Neural cell (in vitro differentiated cells): ENCODE measurements at regions not wholly inside any gene's neighbourhood (a gene's known extent, or its start where the extent isn't known, plus 50 kb on each side); places are given as distances from the start of the nearest gene placed in this dataset.

Experiments
- H2AFZ ChIP-seq: fragments of 200-600, 300-800 bp; sonication (generic), shearing (Covaris generic); 2 replicates; pipeline ENCODE4 v1.6.0; 2014; ENCODE audit warnings: low read depth, mild to moderate bottlenecking, antibody characterized with exemption, low read length, moderate library complexity
- H3F3A ChIP-seq: fragments of 200-600 bp; shearing (Covaris generic); 2 replicates; pipeline ENCODE4 v1.6.1; 2016; ENCODE audit warnings: mild to moderate bottlenecking, moderate library complexity, mixed read lengths, antibody characterized with exemption, low read length; ENCODE audit not compliant: insufficient read depth, poor library complexity, severe bottlenecking
- H3K27ac ChIP-seq: fragments of 200-600, 300-800 bp; sonication (generic), shearing (Covaris generic); 2 replicates; pipeline ENCODE4 v1.5.1; 2014; ENCODE audit warnings: mild to moderate bottlenecking, low read length, moderate library complexity
- H3K27me3 ChIP-seq: fragments of 300-800, 200-600 bp; sonication (generic), shearing (Covaris generic); 2 replicates; pipeline ENCODE4 v1.6.0; 2014; ENCODE audit warnings: mild to moderate bottlenecking, low read depth, low read length, moderate library complexity; ENCODE audit not compliant: insufficient read depth
- H3K36me3 ChIP-seq: fragments of 300-800, 200-600 bp; sonication (generic), shearing (Covaris generic); 2 replicates; pipeline ENCODE4 v1.5.1; 2014; ENCODE audit warnings: mild to moderate bottlenecking, antibody characterized with exemption, low read length, moderate library complexity; ENCODE audit not compliant: insufficient read depth
- H3K4me2 ChIP-seq: fragments of 300-800, 200-600 bp; sonication (generic), shearing (Covaris generic); 2 replicates; pipeline ENCODE4 v1.6.0; 2014; ENCODE audit warnings: mild to moderate bottlenecking, low read length
- H3K4me3 ChIP-seq: fragments of 300-800, 200-600 bp; sonication (generic), shearing (Covaris generic); 2 replicates; pipeline ENCODE4 v1.5.1; 2014; ENCODE audit warnings: mild to moderate bottlenecking, low read length, moderate library complexity
- H3K79me2 ChIP-seq: fragments of 200-600 bp; shearing (Covaris generic); replicated peaks from 2 replicates; pipeline ENCODE4 v1.6.0; 2014; ENCODE audit warnings: mild to moderate bottlenecking, low read length, moderate library complexity; ENCODE audit not compliant: insufficient read depth
- H3K9ac ChIP-seq: fragments of 300-800, 200-600 bp; sonication (generic), shearing (Covaris generic); 2 replicates; pipeline ENCODE4 v1.6.1; 2016; ENCODE audit warnings: mild to moderate bottlenecking, low read length, mixed read lengths
- H3K9me2 ChIP-seq: fragments of 200-600 bp; shearing (Covaris generic); 2 replicates; pipeline ENCODE4 v1.6.1; 2016; ENCODE audit warnings: mild to moderate bottlenecking, low read length, mixed read lengths; ENCODE audit not compliant: insufficient read depth
- H3K9me3 ChIP-seq: fragments of 200-600, 300-800 bp; sonication (generic), shearing (Covaris generic); 2 replicates; pipeline ENCODE4 v1.6.1; 2016; ENCODE audit warnings: mild to moderate bottlenecking, mixed run types, low read length, moderate library complexity, mixed read lengths
- H4K20me1 ChIP-seq: fragments of 200-600 bp; shearing (Covaris generic); 2 replicates; pipeline ENCODE4 v1.6.1; 2016; ENCODE audit warnings: mild to moderate bottlenecking, mixed run types; ENCODE audit not compliant: insufficient read depth
- EP300 ChIP-seq: fragments of 450-650 bp; conservative IDR thresholded peaks from 2 replicates; pipeline ENCODE4 v1.6.1; 2014; ENCODE audit warnings: antibody characterized with exemption, mild to moderate bottlenecking, moderate library complexity; ENCODE audit not compliant: poor library complexity, severe bottlenecking
- EZH2 ChIP-seq: fragments of 200-600, 300-800 bp; shearing (Covaris generic), sonication (generic); IDR thresholded peaks from 2 replicates; pipeline ENCODE4 v1.6.1; 2014; ENCODE audit warnings: antibody characterized with exemption, low read length, borderline replicate concordance, mild to moderate bottlenecking; ENCODE audit not compliant: insufficient read depth, poor library complexity, severe bottlenecking
- MXI1 ChIP-seq: fragments of 450-650 bp; conservative IDR thresholded peaks from 2 replicates; pipeline ENCODE4 v1.6.1; 2014; ENCODE audit warnings: antibody characterized with exemption, mild to moderate bottlenecking; ENCODE audit not compliant: poor library complexity, severe bottlenecking
- POLR2AphosphoS5 ChIP-seq: IDR thresholded peaks from 2 replicates; pipeline ENCODE4 v1.6.1; 2012
- RAD21 ChIP-seq: fragments of 450-650 bp; conservative IDR thresholded peaks from 2 replicates; pipeline ENCODE4 v1.6.1; 2014; ENCODE audit warnings: antibody characterized with exemption, mild to moderate bottlenecking, moderate library complexity
- SMC3 ChIP-seq: fragments of 450-650 bp; conservative IDR thresholded peaks from 2 replicates; pipeline ENCODE4 v1.6.1; 2014; ENCODE audit warnings: antibody characterized with exemption, mild to moderate bottlenecking, moderate library complexity; ENCODE audit not compliant: poor library complexity
- TAF1 ChIP-seq: IDR thresholded peaks from 2 replicates; pipeline ENCODE4 v1.6.1; 2012; ENCODE audit warnings: low read depth
- TF ChIP-seq, protein P1 (sequence below): fragments of 450-650 bp; IDR thresholded peaks from 2 replicates; pipeline ENCODE4 v1.5.1; 2014; ENCODE audit warnings: antibody characterized with exemption, mild to moderate bottlenecking, moderate library complexity; ENCODE audit not compliant: poor library complexity, severe bottlenecking
- TF ChIP-seq, protein P2 (sequence below): IDR thresholded peaks from 2 replicates; pipeline ENCODE4 v1.6.1; 2012; ENCODE audit warnings: borderline replicate concordance

DNA sequence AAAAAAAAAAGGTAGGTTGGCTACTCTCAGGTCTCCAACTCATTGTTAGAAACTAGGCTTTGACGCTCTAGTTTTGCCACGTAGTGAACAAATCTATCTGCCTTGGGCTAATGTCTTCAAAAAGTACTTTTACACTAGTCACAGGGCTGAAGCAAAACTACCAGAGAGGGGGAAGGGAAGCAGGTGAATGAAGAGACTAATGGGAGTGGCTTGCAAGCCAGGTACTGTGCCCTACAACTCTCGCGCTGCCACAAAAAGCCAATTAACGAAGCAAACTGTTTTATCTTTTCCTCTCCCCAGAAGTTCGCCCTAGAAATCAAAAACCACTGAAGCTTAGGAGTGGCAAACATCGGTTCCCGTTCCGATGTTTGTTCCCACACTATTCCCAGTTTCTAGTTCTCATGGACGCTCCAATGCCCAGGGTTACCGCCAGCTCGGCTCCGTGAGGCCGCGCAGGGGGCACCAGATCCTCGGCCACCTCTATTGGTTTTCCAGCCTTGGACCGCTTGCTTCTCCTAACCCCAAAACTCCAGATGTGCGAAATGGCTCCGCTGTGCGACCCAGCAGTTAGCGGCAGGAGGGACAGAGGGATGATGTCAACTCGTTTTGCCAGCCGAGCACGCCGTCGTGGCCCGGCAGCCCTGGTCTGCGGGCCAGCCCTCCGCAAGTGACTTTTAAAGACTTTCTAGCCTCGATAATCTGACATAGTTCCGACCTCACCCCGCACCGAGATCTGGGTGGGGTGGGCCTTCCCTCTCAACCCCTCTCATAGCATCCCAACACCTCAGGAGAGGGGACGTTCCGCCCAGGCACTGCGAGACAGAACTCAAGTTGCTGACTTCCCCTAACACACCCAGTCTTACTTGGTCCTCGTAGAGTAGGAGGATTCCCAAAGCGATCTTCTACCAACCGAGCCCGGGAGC is 242.1 kb downstream of the KDM5D start:
- Histone ChIP-seq H4K20me1 (no peaks in the 10 kb centered on the region), H3K9me2 (no peaks in the 10 kb centered on the region), H3K4me2 (no peak overlapping the region), H3K9me3 (no peaks in the 10 kb centered on the region), H2AFZ (no peak overlapping the region), H3K27me3 (no peaks in the 10 kb centered on the region), H3K4me3 (no peak overlapping the region), H3K27ac (no peak overlapping the region), H3K9ac (no peak overlapping the region), H3K79me2 (no peaks in the 10 kb centered on the region), H3F3A (no peaks in the 10 kb centered on the region), H3K36me3 (no peaks in the 10 kb centered on the region)
- TF ChIP-seq TAF1 (no peak), EP300 (no peak), EZH2 (no peak), POLR2AphosphoS5 (no peak), SMC3 (no peak), RAD21 (no peak), MXI1 (no peak)
- TF ChIP-seq, protein P1, sequence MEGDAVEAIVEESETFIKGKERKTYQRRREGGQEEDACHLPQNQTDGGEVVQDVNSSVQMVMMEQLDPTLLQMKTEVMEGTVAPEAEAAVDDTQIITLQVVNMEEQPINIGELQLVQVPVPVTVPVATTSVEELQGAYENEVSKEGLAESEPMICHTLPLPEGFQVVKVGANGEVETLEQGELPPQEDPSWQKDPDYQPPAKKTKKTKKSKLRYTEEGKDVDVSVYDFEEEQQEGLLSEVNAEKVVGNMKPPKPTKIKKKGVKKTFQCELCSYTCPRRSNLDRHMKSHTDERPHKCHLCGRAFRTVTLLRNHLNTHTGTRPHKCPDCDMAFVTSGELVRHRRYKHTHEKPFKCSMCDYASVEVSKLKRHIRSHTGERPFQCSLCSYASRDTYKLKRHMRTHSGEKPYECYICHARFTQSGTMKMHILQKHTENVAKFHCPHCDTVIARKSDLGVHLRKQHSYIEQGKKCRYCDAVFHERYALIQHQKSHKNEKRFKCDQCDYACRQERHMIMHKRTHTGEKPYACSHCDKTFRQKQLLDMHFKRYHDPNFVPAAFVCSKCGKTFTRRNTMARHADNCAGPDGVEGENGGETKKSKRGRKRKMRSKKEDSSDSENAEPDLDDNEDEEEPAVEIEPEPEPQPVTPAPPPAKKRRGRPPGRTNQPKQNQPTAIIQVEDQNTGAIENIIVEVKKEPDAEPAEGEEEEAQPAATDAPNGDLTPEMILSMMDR: no peak
- TF ChIP-seq, protein P2, sequence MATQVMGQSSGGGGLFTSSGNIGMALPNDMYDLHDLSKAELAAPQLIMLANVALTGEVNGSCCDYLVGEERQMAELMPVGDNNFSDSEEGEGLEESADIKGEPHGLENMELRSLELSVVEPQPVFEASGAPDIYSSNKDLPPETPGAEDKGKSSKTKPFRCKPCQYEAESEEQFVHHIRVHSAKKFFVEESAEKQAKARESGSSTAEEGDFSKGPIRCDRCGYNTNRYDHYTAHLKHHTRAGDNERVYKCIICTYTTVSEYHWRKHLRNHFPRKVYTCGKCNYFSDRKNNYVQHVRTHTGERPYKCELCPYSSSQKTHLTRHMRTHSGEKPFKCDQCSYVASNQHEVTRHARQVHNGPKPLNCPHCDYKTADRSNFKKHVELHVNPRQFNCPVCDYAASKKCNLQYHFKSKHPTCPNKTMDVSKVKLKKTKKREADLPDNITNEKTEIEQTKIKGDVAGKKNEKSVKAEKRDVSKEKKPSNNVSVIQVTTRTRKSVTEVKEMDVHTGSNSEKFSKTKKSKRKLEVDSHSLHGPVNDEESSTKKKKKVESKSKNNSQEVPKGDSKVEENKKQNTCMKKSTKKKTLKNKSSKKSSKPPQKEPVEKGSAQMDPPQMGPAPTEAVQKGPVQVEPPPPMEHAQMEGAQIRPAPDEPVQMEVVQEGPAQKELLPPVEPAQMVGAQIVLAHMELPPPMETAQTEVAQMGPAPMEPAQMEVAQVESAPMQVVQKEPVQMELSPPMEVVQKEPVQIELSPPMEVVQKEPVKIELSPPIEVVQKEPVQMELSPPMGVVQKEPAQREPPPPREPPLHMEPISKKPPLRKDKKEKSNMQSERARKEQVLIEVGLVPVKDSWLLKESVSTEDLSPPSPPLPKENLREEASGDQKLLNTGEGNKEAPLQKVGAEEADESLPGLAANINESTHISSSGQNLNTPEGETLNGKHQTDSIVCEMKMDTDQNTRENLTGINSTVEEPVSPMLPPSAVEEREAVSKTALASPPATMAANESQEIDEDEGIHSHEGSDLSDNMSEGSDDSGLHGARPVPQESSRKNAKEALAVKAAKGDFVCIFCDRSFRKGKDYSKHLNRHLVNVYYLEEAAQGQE: no peak

DNA sequence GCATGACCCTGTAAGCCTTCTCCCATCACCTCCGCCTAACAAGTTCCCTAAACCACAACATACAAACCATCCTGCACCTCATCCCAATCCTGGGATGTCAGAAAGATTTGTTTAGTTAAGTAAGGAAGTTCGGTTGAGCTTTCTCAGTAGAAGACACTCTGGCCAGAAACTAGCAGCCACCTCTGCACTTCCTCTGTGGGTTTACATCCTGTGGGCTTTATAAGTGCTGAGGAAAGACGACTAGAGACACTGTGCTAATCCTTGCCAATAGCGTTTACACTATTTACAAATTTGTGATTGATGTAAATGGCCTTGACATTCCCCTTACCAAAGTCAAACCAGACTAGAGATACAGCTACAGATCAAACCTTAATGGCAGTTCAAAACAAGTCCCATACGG is 246.0 kb downstream of the KDM5D start:
- Histone ChIP-seq H4K20me1 (no peaks in the 10 kb centered on the region), H2AFZ (no peak overlapping the region), H3K9me2 (no peaks in the 10 kb centered on the region), H3K27ac (no peak overlapping the region), H3K4me2 (no peak overlapping the region), H3K4me3 (no peak overlapping the region), H3K79me2 (no peaks in the 10 kb centered on the region), H3F3A (no peaks in the 10 kb centered on the region), H3K27me3 (no peaks in the 10 kb centered on the region), H3K9me3 (no peaks in the 10 kb centered on the region), H3K9ac (no peak overlapping the region), H3K36me3 (no peaks in the 10 kb centered on the region)
- no peak for TF ChIP-seq TAF1
- no peak for TF ChIP-seq EP300
- no peak for TF ChIP-seq RAD21
- TF ChIP-seq, protein P2: no peak
- no peak for TF ChIP-seq POLR2AphosphoS5
- no peak for TF ChIP-seq EZH2
- no peak for TF ChIP-seq MXI1
- no peak for TF ChIP-seq SMC3
